ENCODE measurements at regions not wholly inside any gene's neighbourhood (a gene's known extent, or its start where the extent isn't known, plus 50 kb on each side); places are given as distances from the start of the nearest gene placed in this dataset.

- TF ChIP-seq, protein P1, sequence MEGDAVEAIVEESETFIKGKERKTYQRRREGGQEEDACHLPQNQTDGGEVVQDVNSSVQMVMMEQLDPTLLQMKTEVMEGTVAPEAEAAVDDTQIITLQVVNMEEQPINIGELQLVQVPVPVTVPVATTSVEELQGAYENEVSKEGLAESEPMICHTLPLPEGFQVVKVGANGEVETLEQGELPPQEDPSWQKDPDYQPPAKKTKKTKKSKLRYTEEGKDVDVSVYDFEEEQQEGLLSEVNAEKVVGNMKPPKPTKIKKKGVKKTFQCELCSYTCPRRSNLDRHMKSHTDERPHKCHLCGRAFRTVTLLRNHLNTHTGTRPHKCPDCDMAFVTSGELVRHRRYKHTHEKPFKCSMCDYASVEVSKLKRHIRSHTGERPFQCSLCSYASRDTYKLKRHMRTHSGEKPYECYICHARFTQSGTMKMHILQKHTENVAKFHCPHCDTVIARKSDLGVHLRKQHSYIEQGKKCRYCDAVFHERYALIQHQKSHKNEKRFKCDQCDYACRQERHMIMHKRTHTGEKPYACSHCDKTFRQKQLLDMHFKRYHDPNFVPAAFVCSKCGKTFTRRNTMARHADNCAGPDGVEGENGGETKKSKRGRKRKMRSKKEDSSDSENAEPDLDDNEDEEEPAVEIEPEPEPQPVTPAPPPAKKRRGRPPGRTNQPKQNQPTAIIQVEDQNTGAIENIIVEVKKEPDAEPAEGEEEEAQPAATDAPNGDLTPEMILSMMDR (IDR thresholded peaks at IDR 0.05; ENCODE audit: low read length, missing control alignments), result no peak
- no peak overlapping the region for H3K4me3 ChIP-seq (replicated peaks; ENCODE audit: low read depth, low read length)
- no peak for DNase-seq (ENCODE audit: low read depth)
These were observed 104.1 kb upstream of the SLC25A33 start for GRCh38 chr1:9435153-9435636.

- TF ChIP-seq, protein P1 (IDR thresholded peaks at IDR 0.05; ENCODE audit: low read length, missing control alignments), result no peak
- DNase-seq (ENCODE audit: low read depth), result no peak
- no peak overlapping the region for H3K4me3 ChIP-seq (replicated peaks; ENCODE audit: low read depth, low read length)
These were observed 103.2 kb upstream of the SLC25A33 start for GRCh38 chr1:9435854-9436640.

GRCh38 chr1:9437961-9438430 is 101.3 kb upstream of the SLC25A33 start:
- no peak overlapping the region for H3K4me3 ChIP-seq (replicated peaks; ENCODE audit: low read depth, low read length)
- TF ChIP-seq, protein P1 (IDR thresholded peaks at IDR 0.05; ENCODE audit: low read length, missing control alignments), result no peak
- peak; percentile 54 for DNase-seq (ENCODE audit: low read depth)

GRCh38 chr1:9438431-9439073 is 100.7 kb upstream of the SLC25A33 start:
- TF ChIP-seq, protein P1 (IDR thresholded peaks at IDR 0.05; ENCODE audit: low read length, missing control alignments), result no peak
- H3K4me3 ChIP-seq (replicated peaks; ENCODE audit: low read depth, low read length), result no peak overlapping the region
- DNase-seq (ENCODE audit: low read depth), result peak; percentile 97

DNA sequence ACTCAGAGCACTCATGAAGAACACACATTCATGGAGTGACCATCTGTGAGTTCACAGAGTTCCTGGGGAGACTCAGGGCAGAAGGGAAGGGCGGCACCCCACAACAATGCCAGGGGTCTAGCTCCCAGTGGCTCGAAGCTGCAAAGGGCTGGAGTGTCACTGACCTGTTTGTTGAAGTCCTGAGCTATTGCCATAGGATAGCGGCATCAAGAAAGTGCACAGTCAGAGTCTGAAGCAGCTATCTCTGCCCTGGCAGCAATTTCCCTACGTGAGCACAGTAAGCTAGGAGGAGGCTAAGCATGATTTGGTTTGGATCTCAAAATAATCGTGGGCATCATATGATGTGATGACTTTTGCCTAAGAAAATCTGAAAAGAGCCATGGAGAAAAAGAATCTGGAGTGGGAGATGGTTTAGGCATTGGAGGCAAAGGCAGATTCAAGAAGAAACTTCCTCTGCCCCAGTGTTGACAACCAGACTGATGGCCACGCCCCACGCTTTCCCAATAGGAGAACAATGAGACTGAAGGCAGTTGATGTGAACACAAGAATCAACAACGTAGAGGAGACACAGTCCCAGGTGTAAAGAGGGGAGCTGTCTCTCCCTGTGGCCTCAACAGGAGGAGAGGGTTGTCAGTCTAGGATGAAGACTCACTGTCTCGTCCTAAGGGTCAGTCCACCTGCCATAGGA is 100.0 kb upstream of the SLC25A33 start:
- DNase-seq (ENCODE audit: low read depth), result peak; percentile 62
- TF ChIP-seq, protein P1 (IDR thresholded peaks at IDR 0.05; ENCODE audit: low read length, missing control alignments), result no peak

DNA sequence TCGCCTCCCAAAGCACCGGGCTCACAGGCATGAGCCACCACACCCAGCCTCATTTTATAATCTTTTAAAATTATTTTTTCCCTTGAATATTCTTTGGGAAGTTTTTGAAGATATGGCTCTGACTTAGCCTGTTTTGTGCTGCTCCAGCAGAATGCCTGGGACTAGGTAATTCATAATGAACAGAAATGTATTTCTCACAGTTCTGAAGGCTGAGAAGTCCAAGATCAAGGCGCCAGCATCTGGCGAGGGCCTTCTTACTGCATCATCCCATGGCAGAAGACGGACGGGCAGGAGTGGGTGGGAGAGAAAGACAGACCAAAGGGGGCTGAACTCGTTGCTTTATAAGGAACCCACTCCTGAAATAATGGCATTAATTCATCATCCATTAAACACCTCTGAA is 99.0 kb upstream of the SLC25A33 start:
- DNase-seq (ENCODE audit: low read depth), result no peak
- no peak overlapping the region for H3K4me3 ChIP-seq (replicated peaks; ENCODE audit: low read depth, low read length)
- TF ChIP-seq, protein P1 (IDR thresholded peaks at IDR 0.05; ENCODE audit: low read length, missing control alignments), result no peak

More for the DNA sequence above, 100.0 kb upstream of the SLC25A33 start:
- no peak overlapping the region for H3K4me3 ChIP-seq (replicated peaks; ENCODE audit: low read depth, low read length)
